HepG2 (cell line): ENCODE measurements at regions not wholly inside any gene's neighbourhood (a gene's known extent, or its start where the extent isn't known, plus 50 kb on each side); places are given as distances from the start of the nearest gene placed in this dataset.

Experiments
- ATAC-seq: fragments of 200-7000 bp; cut with Tn5 transposase; 3 replicates; pipeline ENCODE4 v1.9.1; 2020; ENCODE audit warnings: mild to moderate bottlenecking, moderate library complexity
- BruUV-seq: library from RNA; stranded (reverse); fragments of 400-500 nt; replicated peaks from 2 replicates; lab custom pipeline; 2021; lab: Mats Ljungman, UMichigan
- CTCF ChIA-PET: fragments of 300-600 bp; formaldehyde crosslinking; extraction: SDS; loops from one replicate; lab custom pipeline; 2021; ENCODE audit warnings: low total read pairs, inconsistent platforms, low intra/inter-chr PET ratio; lab: Yijun Ruan, JAX
- POLR2A ChIA-PET: fragments of 350-600 bp; sonication (Branson Sonifier 250); formaldehyde crosslinking; loops from one replicate; lab custom pipeline; 2020; ENCODE audit warnings: antibody characterized with exemption, inconsistent platforms; lab: Yijun Ruan, JAX
- DNase-seq: peaks from one replicate; pipeline ENCODE4 v3.0.0-alpha.2; 2015; ENCODE audit warnings: low spot score
- FAIRE-seq: peaks from 3 replicates; lab custom pipeline; 2011; peaks lifted over from hg19 to GRCh38; lab: Jason Lieb, UNC
- H2AFZ ChIP-seq: one replicate; pipeline ENCODE4 v1.6.1; 2011; ENCODE audit warnings: low read length, inconsistent platforms
- H3K27ac ChIP-seq: fragments of 300-600 bp; 3 replicates; pipeline ENCODE4 v1.8.0; 2011; ENCODE audit warnings: mixed run types, mild to moderate bottlenecking, mixed read lengths, low read length, inconsistent platforms; ENCODE audit not compliant: insufficient read depth; ENCODE audit errors: extremely low read length
- H3K27me3 ChIP-seq, 2 experiments: fragments of 200-600 bp in 1 of 2; 2 replicates in 1 of 2; 3 replicates in 1 of 2; pipeline versions ENCODE4 v1.6.0 to v1.8.0; 2011; ENCODE audit warnings: low read length in 2 of 2, mild to moderate bottlenecking in 2 of 2, moderate library complexity in 2 of 2, inconsistent platforms in 1 of 2; ENCODE audit not compliant: insufficient read depth in 2 of 2, control insufficient read depth in 1 of 2
- H3K36me3 ChIP-seq, 2 experiments: fragments of 200-600 bp in 1 of 2; replicated peaks in 1 of 2; 2 replicates in 1 of 2; 3 replicates in 1 of 2; pipeline versions ENCODE4 v1.5.1 to v1.8.0; 2011; ENCODE audit warnings: low read length in 2 of 2, inconsistent platforms in 1 of 2; ENCODE audit not compliant: insufficient read depth in 2 of 2, control insufficient read depth in 1 of 2
- H3K4me1 ChIP-seq: 2 replicates; pipeline ENCODE4 v1.5.1; 2012; ENCODE audit warnings: low read length, inconsistent platforms; ENCODE audit not compliant: insufficient read depth
- H3K4me2 ChIP-seq: 2 replicates; pipeline ENCODE4 v1.6.0; 2011; ENCODE audit warnings: low read depth, low read length, inconsistent platforms
- H3K4me3 ChIP-seq, 3 experiments: fragments of 200-600 bp in 1 of 3; sonication (generic), shearing (Covaris generic) in 1 of 3; replicated peaks in 1 of 3; 2 replicates each; pipeline ENCODE4 v1.5.1; 2011 to 2016; ENCODE audit warnings: low read length in 3 of 3, inconsistent platforms in 2 of 3, low read depth in 2 of 3, mild to moderate bottlenecking in 2 of 3, control low read depth in 1 of 3, mixed read lengths in 1 of 3; ENCODE audit not compliant: insufficient read depth in 1 of 3
- H3K79me2 ChIP-seq: one replicate; pipeline ENCODE4 v1.6.1; 2011; ENCODE audit warnings: low read length, inconsistent platforms; ENCODE audit not compliant: insufficient read depth
- H3K9ac ChIP-seq: 2 replicates; pipeline ENCODE4 v1.6.0; 2011; ENCODE audit warnings: mild to moderate bottlenecking, low read depth, low read length, inconsistent platforms; ENCODE audit not compliant: insufficient read depth
- H3K9me3 ChIP-seq: 2 replicates; pipeline ENCODE4 v1.5.1; 2012; ENCODE audit warnings: mild to moderate bottlenecking, low read length
- H4K20me1 ChIP-seq: 2 replicates; pipeline ENCODE4 v1.6.0; 2011; ENCODE audit warnings: inconsistent platforms, mild to moderate bottlenecking, low read length, moderate library complexity; ENCODE audit not compliant: insufficient read depth
- DPF2 ChIP-seq: sonication (generic); formaldehyde crosslinking; IDR thresholded peaks from 2 replicates; pipeline ENCODE4 v1.4.0; 2020; ENCODE audit warnings: mild to moderate bottlenecking, low read depth, missing genetic modification reagents, borderline replicate concordance
- ELF3 ChIP-seq: IDR thresholded peaks from 2 replicates; pipeline ENCODE4 v1.6.1; 2016; ENCODE audit warnings: missing genetic modification reagents, missing compliant biosample characterization
- FOXC1 ChIP-seq: sonication (generic); formaldehyde crosslinking; IDR thresholded peaks from 2 replicates; pipeline ENCODE4 v1.8.0; 2022; ENCODE audit warnings: mild to moderate bottlenecking, missing genetic modification reagents, borderline replicate concordance
- KDM4B ChIP-seq: sonication (generic); formaldehyde crosslinking; IDR thresholded peaks from 2 replicates; pipeline ENCODE4 v1.4.0; 2020; ENCODE audit warnings: missing genetic modification reagents
- MAFF ChIP-seq: IDR thresholded peaks from 2 replicates; pipeline ENCODE4 v1.6.1; 2011; ENCODE audit warnings: low read depth, low read length, improper control_type of control experiment
- MAFK ChIP-seq, 2 experiments: IDR thresholded peaks in 1 of 2; conservative IDR thresholded peaks in 1 of 2; 2 replicates each; pipeline ENCODE4 v1.6.1; 2011; ENCODE audit warnings: improper control_type of control experiment in 2 of 2, low read length in 2 of 2
- MTA3 ChIP-seq: sonication (generic); formaldehyde crosslinking; IDR thresholded peaks from 2 replicates; pipeline ENCODE4 v1.4.0; 2020; ENCODE audit warnings: missing genetic modification reagents
- TFAP4 ChIP-seq: sonication (generic); IDR thresholded peaks from 2 replicates; pipeline ENCODE4 v1.6.1; 2016; ENCODE audit warnings: low read depth, borderline replicate concordance
- YY1 ChIP-seq: IDR thresholded peaks from 2 replicates; pipeline ENCODE4 v1.6.1; 2011; ENCODE audit warnings: low read length, low read depth, moderate library complexity, mild to moderate bottlenecking; ENCODE audit not compliant: insufficient read depth, insufficient replicate concordance
- ZBTB33 ChIP-seq: sonication (generic); formaldehyde crosslinking; IDR thresholded peaks from 2 replicates; pipeline ENCODE4 v1.4.0; 2020; ENCODE audit warnings: missing genetic modification reagents
- ZFP1 ChIP-seq: IDR thresholded peaks from 2 replicates; pipeline ENCODE4 v1.6.1; 2016
- ZNF282 ChIP-seq: fragments of 450-650 bp; IDR thresholded peaks from 2 replicates; pipeline ENCODE4 v1.6.1; 2018; ENCODE audit not compliant: partially characterized antibody
- ZSCAN31 ChIP-seq: sonication (generic); formaldehyde crosslinking; IDR thresholded peaks from 2 replicates; pipeline ENCODE4 v1.5.0; 2020; ENCODE audit warnings: low read depth, mild to moderate bottlenecking, missing genetic modification reagents
- WGBS: methylation state at CpG from one replicate; pipeline ENCODE4 v1.1.6; 2017; ENCODE audit warnings: low lambda C conversion rate; 5-methylcytosine and 5-hydroxymethylcytosine counted together
- in situ Hi-C: cut with HindIII; loops from 2 replicates; pipeline ENCODE4 v1.10.0; 2017; ENCODE audit warnings: low pct_unique_long_range_greater_than_20kb; ENCODE audit not compliant: extremely low pct_ligation_motif_present
- intact Hi-C: fragments of 100-400 bp; cut with micrococcal nuclease; formaldehyde crosslinking; loops from one replicate; pipeline ENCODE4 v1.10.0; 2022; ENCODE audit not compliant: unreplicated experiment

GRCh38 chr10:31595992-31596391, 277.0 kb downstream of the ZEB1 start:
- no peak overlapping the region for H3K9ac ChIP-seq
- H3K4me2 ChIP-seq = no peak overlapping the region
- no peak for FAIRE-seq
- H3K4me3 ChIP-seq = no peak overlapping the region
- H3K9me3 ChIP-seq = peaks cover 9% of the 10 kb centered on the region; the same call in 1 of the 2 replicates
- ATAC-seq = no peak
- H3K4me1 ChIP-seq = no peaks in the 10 kb centered on the region
- H3K79me2 ChIP-seq = no peaks in the 10 kb centered on the region
- 1% methylated on average over 3 of the region's 3 CpGs for WGBS
- no peak overlapping the region for H3K27ac ChIP-seq
- DNase-seq = no peak
- H2AFZ ChIP-seq = no peak overlapping the region
- in situ Hi-C loops = no loop called here
- no peaks in the 10 kb centered on the region for H3K36me3 ChIP-seq
- H3K27me3 ChIP-seq = peaks cover 2 to 8% of the 10 kb centered on the region in 2 experiments; a peak in 1 of 5 replicates
- no peak for TF ChIP-seq DPF2 (CRISPR knock-in tag)
- peak; percentile 60; the same call in 1 of the 2 replicates for TF ChIP-seq MAFF
- TF ChIP-seq MAFK (conservative IDR thresholded peaks at IDR 0.05 in 1 of 2, IDR thresholded peaks at IDR 0.05 in 1 of 2; ENCODE audit: low read length in 2 of 2) = peak in 1 of 2 experiments; percentile 71; a peak in 2 of 4 replicates
- TF ChIP-seq, all 625 proteins: peak for 2
- no TSS peak for BruUV-seq
- ChIA-PET CTCF (no interaction called here), POLR2A (no interaction called here)
- no peaks in the 10 kb centered on the region for H4K20me1 ChIP-seq
- intact Hi-C loops = no loop called here

- ChIA-PET CTCF (no interaction called here), POLR2A (no interaction called here)
- Histone ChIP-seq H3K9me3 (peaks cover 9% of the 10 kb centered on the region; the same call in 1 of the 2 replicates), H3K4me3 (no peak overlapping the region), H3K4me1 (no peaks in the 10 kb centered on the region), H3K27me3 (0 out of 5 replicates have a peak, but pooled peaks cover 0 to under 1% of the 10 kb centered on the region in 2 experiments), H3K9ac (no peak overlapping the region), H3K79me2 (no peaks in the 10 kb centered on the region), H4K20me1 (no peaks in the 10 kb centered on the region), H3K36me3 (no peaks in the 10 kb centered on the region), H3K4me2 (no peak overlapping the region), H3K27ac (no peak overlapping the region), H2AFZ (no peak overlapping the region)
- no peak for FAIRE-seq
- intact Hi-C loops = no loop called here
- no peak for DNase-seq
- TF ChIP-seq KDM4B (CRISPR knock-in tag) = no peak
- no peak for TF ChIP-seq ZFP1 (CRISPR knock-in tag)
- TF ChIP-seq ELF3 (CRISPR knock-in tag) = no peak
- no peak for TF ChIP-seq ZSCAN31 (CRISPR knock-in tag)
- no peak for TF ChIP-seq ZBTB33
- no peak for TF ChIP-seq MTA3 (CRISPR knock-in tag)
- TF ChIP-seq ZNF282 = no peak
- no peak for TF ChIP-seq YY1
- no peak for TF ChIP-seq TFAP4
- TF ChIP-seq FOXC1 (CRISPR knock-in tag) = no peak
- no peak for ATAC-seq
- 0% methylated on average over 1 of the region's 1 CpG for WGBS
- in situ Hi-C loops = no loop called here
- no TSS peak for BruUV-seq
Measured at GRCh38 chr10:31594347-31594873, 275.4 kb downstream of the ZEB1 start.
